Right lobe of liver (tissue), 4 donors: ENCODE measurements at regions not wholly inside any gene's neighbourhood (a gene's known extent, or its start where the extent isn't known, plus 50 kb on each side); places are given as distances from the start of the nearest gene placed in this dataset.

Experiments used
- POLR2A ChIP-seq: fragments of 450-650 bp; IDR thresholded peaks from one replicate; pipeline ENCODE4 v1.6.1; 2017; ENCODE audit warnings: antibody characterized with exemption, mild to moderate bottlenecking
- TF ChIP-seq, protein P1 (sequence below), 4 donors: fragments of 200-600 bp in 3 of 4; fragments of 450-650 bp in 1 of 4; IDR thresholded peaks; one replicate each; pipeline versions ENCODE4 v1.5.1 to v1.8.0; 2016 to 2022; ENCODE audit warnings: antibody characterized with exemption in 4 of 4, mild to moderate bottlenecking in 2 of 4
- donor health status: DM: no; HTN: no; CAD: no.
- donor health status: DM: no; HTN: no; CAD: no.
- donor health status: DM: no; HTN: yes; CAD: no.

DNA sequence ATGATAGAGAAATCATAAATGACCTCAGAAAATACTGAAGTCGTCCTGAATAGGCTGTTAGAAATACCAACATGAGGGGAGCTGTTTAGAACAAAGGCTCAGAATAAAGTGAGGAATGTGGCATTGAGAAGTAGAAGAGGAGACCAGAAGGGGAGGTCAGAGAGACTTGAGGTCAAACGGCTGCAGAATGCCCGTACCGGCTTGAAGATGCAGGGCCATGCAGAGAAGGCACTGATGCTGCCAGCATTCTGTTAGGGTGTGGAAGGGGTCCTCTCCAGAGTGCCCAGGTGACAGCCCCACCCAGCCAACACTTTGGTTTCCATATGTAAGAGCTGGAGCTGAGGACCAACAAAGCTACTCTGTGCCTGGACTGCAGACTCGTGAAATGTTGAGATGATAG is 570.9 kb downstream of the CDH26 start:
- TF ChIP-seq, protein P1, sequence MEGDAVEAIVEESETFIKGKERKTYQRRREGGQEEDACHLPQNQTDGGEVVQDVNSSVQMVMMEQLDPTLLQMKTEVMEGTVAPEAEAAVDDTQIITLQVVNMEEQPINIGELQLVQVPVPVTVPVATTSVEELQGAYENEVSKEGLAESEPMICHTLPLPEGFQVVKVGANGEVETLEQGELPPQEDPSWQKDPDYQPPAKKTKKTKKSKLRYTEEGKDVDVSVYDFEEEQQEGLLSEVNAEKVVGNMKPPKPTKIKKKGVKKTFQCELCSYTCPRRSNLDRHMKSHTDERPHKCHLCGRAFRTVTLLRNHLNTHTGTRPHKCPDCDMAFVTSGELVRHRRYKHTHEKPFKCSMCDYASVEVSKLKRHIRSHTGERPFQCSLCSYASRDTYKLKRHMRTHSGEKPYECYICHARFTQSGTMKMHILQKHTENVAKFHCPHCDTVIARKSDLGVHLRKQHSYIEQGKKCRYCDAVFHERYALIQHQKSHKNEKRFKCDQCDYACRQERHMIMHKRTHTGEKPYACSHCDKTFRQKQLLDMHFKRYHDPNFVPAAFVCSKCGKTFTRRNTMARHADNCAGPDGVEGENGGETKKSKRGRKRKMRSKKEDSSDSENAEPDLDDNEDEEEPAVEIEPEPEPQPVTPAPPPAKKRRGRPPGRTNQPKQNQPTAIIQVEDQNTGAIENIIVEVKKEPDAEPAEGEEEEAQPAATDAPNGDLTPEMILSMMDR (IDR thresholded peaks at IDR 0.05): no peak
- TF ChIP-seq POLR2A: no peak
